ENCODE measurements at regions not wholly inside any gene's neighbourhood (a gene's known extent, or its start where the extent isn't known, plus 50 kb on each side); places are given as distances from the start of the nearest gene placed in this dataset.

GRCh38 chr15:96403071-96403470 is 72.6 kb downstream of the NR2F2 start:
- TF ChIP-seq, protein P1, sequence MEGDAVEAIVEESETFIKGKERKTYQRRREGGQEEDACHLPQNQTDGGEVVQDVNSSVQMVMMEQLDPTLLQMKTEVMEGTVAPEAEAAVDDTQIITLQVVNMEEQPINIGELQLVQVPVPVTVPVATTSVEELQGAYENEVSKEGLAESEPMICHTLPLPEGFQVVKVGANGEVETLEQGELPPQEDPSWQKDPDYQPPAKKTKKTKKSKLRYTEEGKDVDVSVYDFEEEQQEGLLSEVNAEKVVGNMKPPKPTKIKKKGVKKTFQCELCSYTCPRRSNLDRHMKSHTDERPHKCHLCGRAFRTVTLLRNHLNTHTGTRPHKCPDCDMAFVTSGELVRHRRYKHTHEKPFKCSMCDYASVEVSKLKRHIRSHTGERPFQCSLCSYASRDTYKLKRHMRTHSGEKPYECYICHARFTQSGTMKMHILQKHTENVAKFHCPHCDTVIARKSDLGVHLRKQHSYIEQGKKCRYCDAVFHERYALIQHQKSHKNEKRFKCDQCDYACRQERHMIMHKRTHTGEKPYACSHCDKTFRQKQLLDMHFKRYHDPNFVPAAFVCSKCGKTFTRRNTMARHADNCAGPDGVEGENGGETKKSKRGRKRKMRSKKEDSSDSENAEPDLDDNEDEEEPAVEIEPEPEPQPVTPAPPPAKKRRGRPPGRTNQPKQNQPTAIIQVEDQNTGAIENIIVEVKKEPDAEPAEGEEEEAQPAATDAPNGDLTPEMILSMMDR (tag by site-specific recombination; IDR thresholded peaks at IDR 0.05) = no peak
- TF ChIP-seq BCL11A (tag by site-specific recombination; IDR thresholded peaks at IDR 0.05; ENCODE audit: low read depth) = no peak
- no peak for TF ChIP-seq ZNF311 (tag by site-specific recombination; IDR thresholded peaks at IDR 0.05; ENCODE audit: borderline replicate concordance)
- no peak for TF ChIP-seq ZNF335 (tag by site-specific recombination; conservative IDR thresholded peaks at IDR 0.05)
- no peak for TF ChIP-seq ZNF223 (tag by site-specific recombination; IDR thresholded peaks at IDR 0.05)
- TF ChIP-seq ZNF138 (tag by site-specific recombination; IDR thresholded peaks at IDR 0.05; ENCODE audit: borderline replicate concordance) = no peak
- TF ChIP-seq SP2 (tag by site-specific recombination; IDR thresholded peaks at IDR 0.05) = no peak
- TF ChIP-seq ZBTB8A (tag by site-specific recombination; IDR thresholded peaks at IDR 0.05) = no peak
- TF ChIP-seq ZNF133 (tag by site-specific recombination; IDR thresholded peaks at IDR 0.05) = no peak
- TF ChIP-seq RBAK (tag by site-specific recombination; IDR thresholded peaks at IDR 0.05) = no peak
- TF ChIP-seq, protein P2, sequence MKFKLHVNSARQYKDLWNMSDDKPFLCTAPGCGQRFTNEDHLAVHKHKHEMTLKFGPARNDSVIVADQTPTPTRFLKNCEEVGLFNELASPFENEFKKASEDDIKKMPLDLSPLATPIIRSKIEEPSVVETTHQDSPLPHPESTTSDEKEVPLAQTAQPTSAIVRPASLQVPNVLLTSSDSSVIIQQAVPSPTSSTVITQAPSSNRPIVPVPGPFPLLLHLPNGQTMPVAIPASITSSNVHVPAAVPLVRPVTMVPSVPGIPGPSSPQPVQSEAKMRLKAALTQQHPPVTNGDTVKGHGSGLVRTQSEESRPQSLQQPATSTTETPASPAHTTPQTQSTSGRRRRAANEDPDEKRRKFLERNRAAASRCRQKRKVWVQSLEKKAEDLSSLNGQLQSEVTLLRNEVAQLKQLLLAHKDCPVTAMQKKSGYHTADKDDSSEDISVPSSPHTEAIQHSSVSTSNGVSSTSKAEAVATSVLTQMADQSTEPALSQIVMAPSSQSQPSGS (tag by site-specific recombination; IDR thresholded peaks at IDR 0.05; ENCODE audit: low read depth) = no peak
- no peak for TF ChIP-seq ZNF354C (tag by site-specific recombination; IDR thresholded peaks at IDR 0.05; ENCODE audit: borderline replicate concordance, low read depth)
- TF ChIP-seq, protein P3, sequence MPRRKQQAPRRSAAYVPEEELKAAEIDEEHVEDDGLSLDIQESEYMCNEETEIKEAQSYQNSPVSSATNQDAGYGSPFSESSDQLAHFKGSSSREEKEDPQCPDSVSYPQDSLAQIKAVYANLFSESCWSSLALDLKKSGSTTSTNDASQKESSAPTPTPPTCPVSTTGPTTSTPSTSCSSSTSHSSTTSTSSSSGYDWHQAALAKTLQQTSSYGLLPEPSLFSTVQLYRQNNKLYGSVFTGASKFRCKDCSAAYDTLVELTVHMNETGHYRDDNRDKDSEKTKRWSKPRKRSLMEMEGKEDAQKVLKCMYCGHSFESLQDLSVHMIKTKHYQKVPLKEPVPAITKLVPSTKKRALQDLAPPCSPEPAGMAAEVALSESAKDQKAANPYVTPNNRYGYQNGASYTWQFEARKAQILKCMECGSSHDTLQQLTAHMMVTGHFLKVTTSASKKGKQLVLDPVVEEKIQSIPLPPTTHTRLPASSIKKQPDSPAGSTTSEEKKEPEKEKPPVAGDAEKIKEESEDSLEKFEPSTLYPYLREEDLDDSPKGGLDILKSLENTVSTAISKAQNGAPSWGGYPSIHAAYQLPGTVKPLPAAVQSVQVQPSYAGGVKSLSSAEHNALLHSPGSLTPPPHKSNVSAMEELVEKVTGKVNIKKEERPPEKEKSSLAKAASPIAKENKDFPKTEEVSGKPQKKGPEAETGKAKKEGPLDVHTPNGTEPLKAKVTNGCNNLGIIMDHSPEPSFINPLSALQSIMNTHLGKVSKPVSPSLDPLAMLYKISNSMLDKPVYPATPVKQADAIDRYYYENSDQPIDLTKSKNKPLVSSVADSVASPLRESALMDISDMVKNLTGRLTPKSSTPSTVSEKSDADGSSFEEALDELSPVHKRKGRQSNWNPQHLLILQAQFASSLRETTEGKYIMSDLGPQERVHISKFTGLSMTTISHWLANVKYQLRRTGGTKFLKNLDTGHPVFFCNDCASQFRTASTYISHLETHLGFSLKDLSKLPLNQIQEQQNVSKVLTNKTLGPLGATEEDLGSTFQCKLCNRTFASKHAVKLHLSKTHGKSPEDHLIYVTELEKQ (tag by site-specific recombination; IDR thresholded peaks at IDR 0.05; ENCODE audit: borderline replicate concordance) = no peak
- no peak for TF ChIP-seq ZSCAN4 (tag by site-specific recombination; IDR thresholded peaks at IDR 0.05)

All from HEK293 (cell line).